ENCODE measurements at regions not wholly inside any gene's neighbourhood (a gene's known extent, or its start where the extent isn't known, plus 50 kb on each side); places are given as distances from the start of the nearest gene placed in this dataset.

DNA sequence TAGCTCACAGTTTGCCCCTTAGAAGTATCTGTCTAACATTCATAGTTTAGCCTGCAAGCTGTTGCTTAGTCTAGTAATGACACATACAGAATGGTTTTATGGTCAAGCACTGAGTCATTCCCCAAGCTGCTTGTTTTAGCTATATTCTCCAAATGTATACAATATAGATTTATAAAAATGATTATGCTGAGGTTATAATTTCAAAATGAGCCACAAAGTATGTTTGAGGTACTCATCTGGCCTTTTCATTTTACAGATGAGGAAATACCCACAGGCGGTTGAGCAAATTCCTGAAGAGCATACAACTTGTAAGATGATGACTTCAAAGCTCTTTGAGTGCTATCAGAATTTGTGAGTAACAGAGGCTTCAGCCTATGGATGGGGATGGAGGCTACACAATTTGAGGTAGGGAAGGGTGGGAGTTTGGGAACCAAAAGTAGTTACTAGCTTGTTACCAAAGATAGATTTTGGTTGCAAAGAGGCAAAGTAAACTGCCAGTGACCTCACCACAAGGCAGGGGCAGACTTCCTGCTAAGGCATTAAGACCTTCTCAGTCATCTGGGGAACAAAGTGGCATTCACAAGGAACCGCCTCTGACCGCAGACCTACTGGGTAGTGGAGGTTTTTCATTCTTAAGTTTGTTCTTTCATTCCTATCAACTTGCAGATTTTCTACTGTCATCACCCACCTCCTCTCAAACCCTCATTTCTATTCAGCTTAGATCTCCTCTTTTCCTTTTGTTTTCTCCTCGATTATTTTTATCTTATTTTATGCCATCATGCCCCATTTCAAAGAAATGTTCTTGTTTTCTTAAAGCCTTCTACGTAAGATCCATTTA is 257.2 kb upstream of the NECTIN3 start:
- Histone ChIP-seq H3K27me3 (ENCODE audit: insufficient read depth, low read length) (no peaks in the 10 kb centered on the region), H3K4me1 (ENCODE audit: insufficient read depth, low read length) (peaks cover 6% of the 10 kb centered on the region), H2AFZ (ENCODE audit: low read depth, low read length) (no peak overlapping the region), H3K4me3 (ENCODE audit: low read length) (no peak overlapping the region), H3K36me3 (ENCODE audit: insufficient read depth, low read length) (no peaks in the 10 kb centered on the region), H3K9me3 (ENCODE audit: low read length) (no peaks in the 10 kb centered on the region)

DNA sequence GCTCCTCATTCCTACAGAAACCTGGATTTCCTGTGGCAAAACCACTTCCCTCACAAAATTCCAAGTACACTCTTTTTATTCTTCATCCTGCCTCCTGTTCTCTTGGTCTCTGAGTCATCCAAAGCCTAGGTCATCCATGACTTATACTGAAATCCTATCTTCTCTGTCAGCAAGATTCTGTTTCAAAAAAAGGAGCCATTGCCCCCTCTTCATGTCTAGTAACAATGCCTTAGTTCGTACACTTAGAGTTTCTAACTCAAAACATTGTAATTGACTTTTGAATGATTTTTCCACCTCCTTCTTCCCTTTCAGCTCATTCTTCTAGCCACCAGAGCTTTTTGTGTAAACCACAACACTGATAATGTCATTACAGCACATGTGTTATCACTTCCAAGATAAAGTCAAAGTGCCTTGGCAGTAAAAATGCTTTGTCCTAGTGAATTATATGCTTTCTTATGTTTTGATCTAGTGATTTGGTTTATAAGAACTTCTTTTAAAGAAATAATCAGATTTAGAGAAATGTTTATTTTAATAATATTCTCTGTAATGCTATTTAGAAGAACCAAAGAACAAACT is 256.5 kb upstream of the NECTIN3 start:
- Histone ChIP-seq H2AFZ (ENCODE audit: low read depth, low read length) (no peak overlapping the region), H3K27me3 (ENCODE audit: insufficient read depth, low read length) (no peaks in the 10 kb centered on the region), H3K4me1 (ENCODE audit: insufficient read depth, low read length) (peaks cover 6% of the 10 kb centered on the region), H3K9me3 (ENCODE audit: low read length) (no peaks in the 10 kb centered on the region), H3K36me3 (ENCODE audit: insufficient read depth, low read length) (no peaks in the 10 kb centered on the region), H3K4me3 (ENCODE audit: low read length) (no peak overlapping the region)

DNA sequence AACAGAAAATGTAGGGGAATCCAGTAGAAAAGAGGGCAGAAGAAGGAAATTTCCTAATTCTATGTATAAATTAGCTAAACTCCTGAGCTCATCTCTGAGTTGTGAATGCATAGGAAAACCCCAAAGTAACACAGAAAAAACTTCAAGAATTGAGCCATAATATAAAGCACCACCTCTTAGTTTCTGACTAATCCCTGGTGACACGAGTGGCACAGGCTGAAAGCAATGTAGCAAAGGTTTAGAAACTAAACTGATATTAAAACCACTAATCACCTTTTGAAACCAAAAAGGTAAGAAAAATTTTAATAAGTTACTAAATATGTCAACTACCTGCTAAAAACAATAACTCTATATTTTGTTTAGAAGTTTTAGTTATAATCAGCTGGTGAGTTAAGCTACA is 255.6 kb upstream of the NECTIN3 start:
- H2AFZ ChIP-seq (ENCODE audit: low read depth, low read length), result no peak overlapping the region
- no peak overlapping the region for H3K4me3 ChIP-seq (ENCODE audit: low read length)
- H3K36me3 ChIP-seq (ENCODE audit: insufficient read depth, low read length), result no peaks in the 10 kb centered on the region
- H3K27me3 ChIP-seq (ENCODE audit: insufficient read depth, low read length), result no peaks in the 10 kb centered on the region
- peaks cover 6% of the 10 kb centered on the region for H3K4me1 ChIP-seq (ENCODE audit: insufficient read depth, low read length)
- H3K9me3 ChIP-seq (ENCODE audit: low read length), result no peaks in the 10 kb centered on the region

DNA sequence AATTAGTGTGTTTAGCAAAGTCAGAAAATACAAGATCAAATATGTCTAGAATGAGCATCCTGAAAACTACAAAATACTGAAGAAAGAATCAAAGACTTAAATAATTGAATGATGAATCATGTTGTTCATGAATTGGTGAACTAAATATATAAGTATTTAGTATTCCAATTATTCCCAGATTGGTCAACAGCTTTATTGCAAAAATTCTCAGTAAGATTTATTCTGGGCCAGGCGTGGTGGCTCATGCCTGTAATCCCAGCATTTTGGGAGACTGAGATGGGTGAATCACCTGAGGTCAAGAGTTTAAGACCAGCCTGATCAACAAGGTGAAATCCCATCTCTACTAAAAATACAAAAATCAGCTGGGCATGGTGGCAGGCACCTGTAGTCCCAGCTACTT is 250.0 kb upstream of the NECTIN3 start:
- no peak overlapping the region for H2AFZ ChIP-seq (ENCODE audit: low read depth, low read length)
- H3K4me3 ChIP-seq (ENCODE audit: low read length), result no peak overlapping the region

DNA sequence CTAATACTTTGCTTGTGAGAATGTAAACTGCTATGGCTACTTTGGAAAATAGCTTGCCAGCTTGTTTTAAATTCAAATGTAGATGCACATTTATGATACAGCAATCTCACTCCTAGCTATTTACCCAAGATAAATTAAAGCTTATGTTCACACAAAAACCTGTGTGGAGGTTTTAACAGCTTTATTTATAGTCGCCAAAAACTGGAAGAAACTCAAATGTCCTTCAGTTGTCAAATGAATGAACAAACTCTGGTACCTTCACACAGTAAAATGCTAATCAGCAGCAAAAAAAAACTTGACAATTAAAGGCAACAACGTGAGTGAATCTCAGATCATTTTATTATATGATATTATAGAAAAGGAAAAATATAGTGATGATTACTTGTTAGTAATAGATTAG is 248.6 kb upstream of the NECTIN3 start:
- Histone ChIP-seq H2AFZ (ENCODE audit: low read depth, low read length) (no peak overlapping the region), H3K4me3 (ENCODE audit: low read length) (no peak overlapping the region), H3K27me3 (ENCODE audit: insufficient read depth, low read length) (no peaks in the 10 kb centered on the region), H3K4me1 (ENCODE audit: insufficient read depth, low read length) (no peaks in the 10 kb centered on the region), H3K9me3 (ENCODE audit: low read length) (no peaks in the 10 kb centered on the region), H3K36me3 (ENCODE audit: insufficient read depth, low read length) (no peaks in the 10 kb centered on the region)

More for the DNA sequence above, 250.0 kb upstream of the NECTIN3 start:
- Histone ChIP-seq H3K27me3 (ENCODE audit: insufficient read depth, low read length) (no peaks in the 10 kb centered on the region), H3K36me3 (ENCODE audit: insufficient read depth, low read length) (no peaks in the 10 kb centered on the region), H3K4me1 (ENCODE audit: insufficient read depth, low read length) (no peaks in the 10 kb centered on the region), H3K9me3 (ENCODE audit: low read length) (no peaks in the 10 kb centered on the region)

DNA sequence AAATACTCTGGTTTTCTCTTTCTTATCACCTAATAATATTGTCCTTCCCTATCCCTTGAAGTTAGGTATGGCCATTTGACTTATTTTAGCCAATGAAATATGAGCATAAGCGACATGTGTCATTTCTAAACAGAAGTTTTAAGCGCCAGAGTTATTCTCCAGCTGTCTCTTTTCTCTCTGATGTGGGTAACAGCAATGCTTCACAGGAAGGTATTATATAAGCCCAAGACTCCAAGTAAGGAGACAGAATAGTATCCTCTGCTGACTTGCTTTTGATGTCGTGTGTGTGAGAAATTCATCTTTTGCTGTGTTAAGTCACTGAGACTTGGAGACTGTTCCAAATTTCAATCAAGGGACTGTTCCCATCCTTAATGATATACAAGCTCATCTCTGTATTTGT is 224.6 kb upstream of the NECTIN3 start:
- Histone ChIP-seq H3K4me3 (ENCODE audit: low read length) (no peak overlapping the region), H3K4me1 (ENCODE audit: insufficient read depth, low read length) (no peaks in the 10 kb centered on the region), H2AFZ (ENCODE audit: low read depth, low read length) (no peak overlapping the region), H3K36me3 (ENCODE audit: insufficient read depth, low read length) (no peaks in the 10 kb centered on the region), H3K9me3 (ENCODE audit: low read length) (no peaks in the 10 kb centered on the region), H3K27me3 (ENCODE audit: insufficient read depth, low read length) (no peaks in the 10 kb centered on the region)

DNA sequence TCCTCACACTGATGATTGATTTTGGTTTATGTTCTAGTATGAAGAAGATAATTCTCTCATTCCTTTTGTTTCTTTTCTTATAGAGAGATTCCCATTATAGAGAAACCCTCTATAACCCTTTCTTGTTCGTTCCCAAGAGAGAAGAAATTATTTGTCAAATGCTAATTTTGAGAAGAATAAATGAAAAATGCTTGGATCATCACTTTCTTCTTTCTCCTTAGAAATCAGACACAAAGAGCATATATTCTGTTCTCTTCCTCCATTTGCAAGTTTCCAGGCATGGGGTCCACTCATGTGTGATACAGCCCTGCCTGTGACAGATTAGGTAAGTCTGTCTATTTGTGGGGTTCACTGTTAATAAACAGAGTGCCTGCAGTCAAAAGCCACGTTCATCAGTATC is 222.6 kb upstream of the NECTIN3 start:
- no peaks in the 10 kb centered on the region for H3K36me3 ChIP-seq (ENCODE audit: insufficient read depth, low read length)
- no peaks in the 10 kb centered on the region for H3K27me3 ChIP-seq (ENCODE audit: insufficient read depth, low read length)
- H3K4me3 ChIP-seq (ENCODE audit: low read length), result no peak overlapping the region
- H2AFZ ChIP-seq (ENCODE audit: low read depth, low read length), result no peak overlapping the region
- H3K4me1 ChIP-seq (ENCODE audit: insufficient read depth, low read length), result no peaks in the 10 kb centered on the region
- H3K9me3 ChIP-seq (ENCODE audit: low read length), result no peaks in the 10 kb centered on the region

DNA sequence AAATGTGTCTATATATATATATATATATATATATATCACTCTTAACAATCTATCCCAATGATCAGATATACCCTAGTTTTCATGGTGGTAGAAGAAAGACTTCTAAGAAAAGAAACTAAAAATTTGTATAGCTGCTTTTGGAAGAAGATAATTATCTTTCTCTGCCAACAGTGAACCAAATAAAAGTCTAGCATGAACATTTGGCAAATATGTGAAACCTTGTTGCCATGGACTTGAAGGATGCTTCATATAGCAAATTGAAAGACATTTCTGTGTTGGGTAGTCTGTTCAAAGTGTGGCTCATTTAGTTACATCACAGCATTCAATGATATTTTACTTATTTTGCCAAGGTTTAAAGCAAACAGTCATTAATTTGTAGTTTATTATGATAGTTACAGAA is 219.9 kb upstream of the NECTIN3 start:
- Histone ChIP-seq H2AFZ (ENCODE audit: low read depth, low read length) (no peak overlapping the region), H3K9me3 (ENCODE audit: low read length) (no peaks in the 10 kb centered on the region), H3K36me3 (ENCODE audit: insufficient read depth, low read length) (no peaks in the 10 kb centered on the region), H3K4me3 (ENCODE audit: low read length) (no peak overlapping the region), H3K4me1 (ENCODE audit: insufficient read depth, low read length) (no peaks in the 10 kb centered on the region), H3K27me3 (ENCODE audit: insufficient read depth, low read length) (no peaks in the 10 kb centered on the region)

DNA sequence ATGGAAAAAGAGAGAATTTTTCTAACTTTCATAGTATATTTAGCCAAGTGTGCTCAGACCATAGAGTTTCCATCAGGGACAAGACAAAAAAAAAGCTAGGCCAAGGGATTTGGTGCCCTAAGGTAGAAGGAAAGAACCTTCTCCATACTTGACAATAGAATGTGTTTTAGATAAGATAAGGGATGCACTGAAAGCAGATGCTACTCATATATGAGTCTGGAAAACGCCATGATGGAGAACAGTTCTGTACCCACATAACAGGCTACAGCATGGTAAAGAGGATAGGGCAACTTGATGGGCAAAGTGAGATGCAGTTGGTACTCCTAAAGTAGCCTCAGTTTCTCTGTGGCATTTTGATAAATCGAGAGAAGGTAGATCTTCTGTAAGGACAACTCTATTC is 216.4 kb upstream of the NECTIN3 start:
- Histone ChIP-seq H3K36me3 (ENCODE audit: insufficient read depth, low read length) (no peaks in the 10 kb centered on the region), H3K27me3 (ENCODE audit: insufficient read depth, low read length) (no peaks in the 10 kb centered on the region), H3K4me1 (ENCODE audit: insufficient read depth, low read length) (no peaks in the 10 kb centered on the region), H3K9me3 (ENCODE audit: low read length) (no peaks in the 10 kb centered on the region), H2AFZ (ENCODE audit: low read depth, low read length) (no peak overlapping the region), H3K4me3 (ENCODE audit: low read length) (no peak overlapping the region)

DNA sequence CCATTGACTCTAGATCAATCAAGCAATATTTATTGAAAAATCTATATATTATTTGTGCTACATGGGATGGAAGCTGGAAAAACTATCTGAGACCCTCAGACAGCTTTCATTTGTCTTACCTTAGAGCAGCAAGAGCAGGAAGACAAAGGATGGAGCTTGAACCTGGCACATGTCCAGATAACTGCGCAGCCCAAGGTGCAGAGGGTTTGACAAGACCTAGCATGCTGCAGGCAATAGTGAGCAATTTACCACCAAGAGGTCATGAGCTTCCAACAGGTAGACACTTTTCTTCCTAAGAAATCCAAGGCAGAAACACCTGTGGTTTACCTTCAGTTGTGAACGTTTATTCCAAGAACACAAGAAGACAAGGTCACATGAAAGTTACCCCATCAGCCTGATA is 214.7 kb upstream of the NECTIN3 start:
- H3K36me3 ChIP-seq (ENCODE audit: insufficient read depth, low read length), result no peaks in the 10 kb centered on the region
- H2AFZ ChIP-seq (ENCODE audit: low read depth, low read length), result no peak overlapping the region
- H3K4me1 ChIP-seq (ENCODE audit: insufficient read depth, low read length), result no peaks in the 10 kb centered on the region
- H3K27me3 ChIP-seq (ENCODE audit: insufficient read depth, low read length), result no peaks in the 10 kb centered on the region
- no peaks in the 10 kb centered on the region for H3K9me3 ChIP-seq (ENCODE audit: low read length)
- H3K4me3 ChIP-seq (ENCODE audit: low read length), result no peak overlapping the region

DNA sequence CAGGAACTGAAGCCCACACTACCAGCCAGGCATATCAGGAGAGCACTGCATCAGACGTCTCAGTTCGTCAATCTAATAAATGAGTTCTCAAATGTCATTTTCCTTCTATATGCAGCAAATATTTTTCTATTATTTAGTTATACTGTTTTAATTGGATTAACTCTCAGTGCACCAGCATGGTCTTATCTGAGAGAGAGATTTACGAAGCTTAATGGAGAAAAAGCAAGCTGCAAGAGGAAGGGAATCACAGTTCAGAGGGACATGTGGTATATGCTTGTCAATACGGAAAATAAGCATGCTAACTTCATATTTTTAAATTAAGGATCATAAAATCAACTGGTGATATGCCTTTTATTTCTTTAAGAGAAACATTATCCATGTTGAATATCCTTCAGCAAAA is 213.1 kb upstream of the NECTIN3 start:
- H2AFZ ChIP-seq (ENCODE audit: low read depth, low read length), result no peak overlapping the region
- no peaks in the 10 kb centered on the region for H3K27me3 ChIP-seq (ENCODE audit: insufficient read depth, low read length)
- no peaks in the 10 kb centered on the region for H3K36me3 ChIP-seq (ENCODE audit: insufficient read depth, low read length)
- H3K9me3 ChIP-seq (ENCODE audit: low read length), result no peaks in the 10 kb centered on the region
- no peaks in the 10 kb centered on the region for H3K4me1 ChIP-seq (ENCODE audit: insufficient read depth, low read length)
- no peak overlapping the region for H3K4me3 ChIP-seq (ENCODE audit: low read length)

DNA sequence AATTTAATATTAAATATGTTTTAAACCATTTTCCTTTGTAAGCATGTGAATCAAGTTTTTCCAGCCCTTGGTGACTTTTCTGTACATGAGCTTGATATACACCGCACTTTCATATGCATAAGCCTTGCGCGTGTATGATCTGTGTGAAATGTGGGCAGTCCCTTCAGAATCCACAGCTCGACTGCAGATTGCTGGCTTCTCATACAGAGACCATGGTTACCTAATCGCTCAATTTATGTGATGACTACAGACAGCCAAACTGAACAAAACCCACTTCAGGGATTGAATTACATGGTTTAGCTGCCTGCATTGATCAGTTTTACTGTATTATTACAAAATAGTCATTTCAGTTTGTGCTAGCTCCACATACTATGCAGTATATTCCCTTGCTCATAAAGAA is 212.3 kb upstream of the NECTIN3 start:
- H3K9me3 ChIP-seq (ENCODE audit: low read length), result no peaks in the 10 kb centered on the region
- no peak overlapping the region for H2AFZ ChIP-seq (ENCODE audit: low read depth, low read length)
- H3K4me3 ChIP-seq (ENCODE audit: low read length), result no peak overlapping the region
- H3K36me3 ChIP-seq (ENCODE audit: insufficient read depth, low read length), result no peaks in the 10 kb centered on the region
- no peaks in the 10 kb centered on the region for H3K27me3 ChIP-seq (ENCODE audit: insufficient read depth, low read length)
- no peaks in the 10 kb centered on the region for H3K4me1 ChIP-seq (ENCODE audit: insufficient read depth, low read length)

DNA sequence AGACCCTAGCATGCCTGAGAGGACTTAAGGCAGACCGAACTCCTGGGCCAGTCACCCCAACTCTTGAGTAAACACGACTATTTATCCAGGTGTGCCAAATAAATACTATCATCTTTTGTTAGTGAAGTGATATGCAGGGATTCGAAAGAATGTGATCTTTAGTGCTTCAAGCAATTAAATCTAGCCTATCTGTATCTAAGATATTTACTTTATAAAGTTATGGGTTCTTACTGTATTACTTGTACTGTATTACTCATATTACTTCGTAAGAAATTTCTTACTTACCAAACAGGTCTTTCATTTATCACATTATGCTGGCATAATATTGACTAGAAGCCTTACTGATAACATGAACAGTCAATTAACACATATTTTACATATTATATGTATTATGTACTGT is 211.6 kb upstream of the NECTIN3 start:
- Histone ChIP-seq H3K9me3 (ENCODE audit: low read length) (no peaks in the 10 kb centered on the region), H3K4me3 (ENCODE audit: low read length) (no peak overlapping the region), H3K36me3 (ENCODE audit: insufficient read depth, low read length) (no peaks in the 10 kb centered on the region), H2AFZ (ENCODE audit: low read depth, low read length) (no peak overlapping the region), H3K4me1 (ENCODE audit: insufficient read depth, low read length) (no peaks in the 10 kb centered on the region), H3K27me3 (ENCODE audit: insufficient read depth, low read length) (no peaks in the 10 kb centered on the region)

DNA sequence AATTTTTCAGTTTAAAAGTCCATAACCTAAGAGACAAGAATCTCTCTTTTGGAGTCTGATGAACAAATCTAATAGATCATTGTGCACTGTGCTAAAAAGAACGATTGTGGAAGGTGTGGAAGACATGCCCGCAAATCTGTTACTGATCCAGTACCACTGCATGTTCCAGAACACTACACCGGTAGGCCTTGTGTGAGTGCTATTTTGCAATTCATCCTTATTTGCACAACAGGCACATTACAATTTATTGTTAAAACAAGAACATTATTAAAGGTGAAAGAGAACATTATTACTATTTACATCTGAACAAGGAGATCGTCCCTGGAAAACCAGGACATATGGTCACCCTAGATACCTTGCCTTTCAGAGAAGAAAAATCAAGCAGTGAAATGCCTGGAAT is 205.7 kb upstream of the NECTIN3 start:
- no peaks in the 10 kb centered on the region for H3K4me1 ChIP-seq (ENCODE audit: insufficient read depth, low read length)
- no peaks in the 10 kb centered on the region for H3K27me3 ChIP-seq (ENCODE audit: insufficient read depth, low read length)
- no peaks in the 10 kb centered on the region for H3K36me3 ChIP-seq (ENCODE audit: insufficient read depth, low read length)
- H3K9me3 ChIP-seq (ENCODE audit: low read length), result no peaks in the 10 kb centered on the region
- H2AFZ ChIP-seq (ENCODE audit: low read depth, low read length), result no peak overlapping the region
- no peak overlapping the region for H3K4me3 ChIP-seq (ENCODE audit: low read length)
